ENCODE measurements at regions not wholly inside any gene's neighbourhood (a gene's known extent, or its start where the extent isn't known, plus 50 kb on each side); places are given as distances from the start of the nearest gene placed in this dataset.

GRCh38 chr16:86018941-86019340 lies 120.0 kb downstream of the IRF8 start:
- DNase-seq, result no peak

DNA sequence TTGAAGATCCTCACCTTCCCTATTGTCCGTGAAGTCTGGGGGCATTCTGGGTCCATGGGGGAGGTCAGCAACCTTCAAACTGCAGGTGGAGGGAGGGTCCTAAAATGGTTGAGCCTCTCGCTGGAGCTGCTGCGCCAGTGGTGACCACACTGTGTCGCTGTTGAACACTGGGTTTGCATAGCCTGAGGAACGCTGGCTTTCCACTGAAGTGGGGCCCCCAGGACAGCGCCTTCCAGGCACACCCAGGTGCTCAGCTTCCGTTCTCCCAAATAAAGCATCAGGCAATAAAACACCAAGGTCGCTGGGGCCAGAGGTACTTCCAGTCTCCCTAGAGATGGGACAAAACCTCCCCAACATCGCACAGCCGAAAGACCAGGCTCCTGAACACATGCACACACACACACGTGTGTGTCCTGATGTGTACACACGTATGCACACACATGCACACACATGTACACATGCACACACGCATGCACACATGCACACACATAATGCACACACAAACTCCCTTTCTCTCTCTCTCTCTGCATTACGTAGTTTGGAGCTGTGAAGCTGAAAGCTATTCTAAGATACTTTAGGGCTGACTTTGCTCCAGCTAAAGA lies 120.6 kb downstream of the IRF8 start:
- no peak for DNase-seq

DNA sequence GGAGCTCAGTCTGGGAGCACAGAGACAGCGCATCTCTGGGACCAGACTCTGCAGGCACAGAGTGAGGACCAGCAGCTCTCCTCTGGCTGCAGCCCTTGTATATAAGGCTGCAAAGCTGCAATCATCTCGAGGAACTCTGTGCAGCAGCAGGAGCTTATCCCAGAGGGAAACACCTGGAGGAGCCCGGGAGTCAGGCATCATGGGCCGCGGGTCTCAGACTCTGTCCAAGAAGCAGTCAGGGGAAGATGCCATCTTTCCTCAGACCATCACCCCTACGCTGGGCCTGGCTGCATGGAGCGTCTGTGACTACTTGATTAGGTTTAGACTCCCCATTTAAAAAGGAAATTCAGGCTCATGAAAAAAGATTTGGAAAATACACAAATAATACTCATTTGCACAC lies 122.0 kb downstream of the IRF8 start:
- DNase-seq, result no peak

DNA sequence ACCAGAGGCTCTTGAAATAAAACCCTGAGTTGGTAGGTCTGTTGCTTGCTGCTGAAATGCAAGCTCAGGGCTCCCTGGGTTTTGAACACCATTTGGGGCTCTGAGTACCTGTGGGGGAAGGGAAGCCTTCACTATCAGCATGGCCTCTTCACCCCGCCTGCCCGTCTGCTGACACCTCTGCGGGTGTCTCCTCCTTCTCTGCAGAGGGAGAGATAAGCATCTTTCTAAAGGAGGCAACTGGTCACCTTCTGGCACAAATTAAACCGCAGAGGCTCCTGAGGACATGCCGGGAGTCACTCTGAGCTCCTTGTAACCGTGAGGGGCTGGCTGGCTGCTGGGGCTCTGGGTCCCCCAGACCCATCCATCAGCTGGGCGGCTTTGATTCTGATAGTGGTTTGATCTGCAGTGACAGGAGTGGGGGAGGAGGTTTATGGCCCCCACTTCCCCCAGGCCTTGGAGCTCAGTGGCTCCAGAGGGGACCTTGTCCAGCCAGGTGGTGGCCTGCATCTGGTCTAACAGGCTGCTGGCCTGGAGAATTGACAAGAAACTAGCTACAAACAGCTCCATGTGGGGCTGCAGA lies 123.5 kb downstream of the IRF8 start:
- DNase-seq, result no peak

- no peak for DNase-seq
Observed at GRCh38 chr16:86024210-86024609, 125.2 kb downstream of the IRF8 start.

- no peak for DNase-seq
Observed at GRCh38 chr16:86025706-86026105, 126.7 kb downstream of the IRF8 start.

GRCh38 chr16:86026171-86026910 lies 127.4 kb downstream of the IRF8 start:
- no peak for DNase-seq

- no peak for DNase-seq
Observed at GRCh38 chr16:86026916-86027315, 128.0 kb downstream of the IRF8 start.

- no peak for DNase-seq
Observed at GRCh38 chr16:86027373-86028126, 128.6 kb downstream of the IRF8 start.

DNA sequence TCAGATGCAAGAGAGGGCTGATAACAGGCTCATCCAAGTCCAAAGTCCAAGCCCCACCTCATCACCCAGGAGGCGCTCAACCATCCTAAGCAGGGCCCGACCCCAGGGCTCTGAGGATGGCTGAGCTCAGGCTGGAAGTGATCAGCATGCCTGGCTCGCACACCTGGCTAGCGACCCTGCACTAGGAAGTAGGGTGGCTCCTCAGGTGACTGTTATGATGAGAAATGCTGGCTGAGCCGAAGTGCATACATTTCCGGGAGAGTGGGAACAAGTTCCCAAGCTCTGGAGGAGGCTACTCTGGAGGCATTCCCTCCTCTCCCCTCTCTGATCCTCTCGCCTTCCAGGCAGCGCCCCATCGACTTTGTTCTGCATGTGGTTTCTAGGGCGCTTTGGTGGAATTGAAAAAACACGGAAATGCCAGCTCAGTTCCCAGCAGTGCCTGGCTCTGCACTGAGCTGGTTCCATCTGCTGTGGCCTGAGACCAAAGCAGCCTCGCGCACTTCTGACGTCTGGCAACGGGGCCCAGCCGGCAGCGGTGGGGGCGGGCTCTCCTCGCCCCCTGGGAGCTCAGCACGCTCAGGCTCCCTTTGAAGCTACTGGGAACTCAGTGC lies 130.3 kb downstream of the IRF8 start:
- no peak for DNase-seq

- no peak for DNase-seq
Observed at GRCh38 chr16:86030116-86030515, 131.2 kb downstream of the IRF8 start.

DNA sequence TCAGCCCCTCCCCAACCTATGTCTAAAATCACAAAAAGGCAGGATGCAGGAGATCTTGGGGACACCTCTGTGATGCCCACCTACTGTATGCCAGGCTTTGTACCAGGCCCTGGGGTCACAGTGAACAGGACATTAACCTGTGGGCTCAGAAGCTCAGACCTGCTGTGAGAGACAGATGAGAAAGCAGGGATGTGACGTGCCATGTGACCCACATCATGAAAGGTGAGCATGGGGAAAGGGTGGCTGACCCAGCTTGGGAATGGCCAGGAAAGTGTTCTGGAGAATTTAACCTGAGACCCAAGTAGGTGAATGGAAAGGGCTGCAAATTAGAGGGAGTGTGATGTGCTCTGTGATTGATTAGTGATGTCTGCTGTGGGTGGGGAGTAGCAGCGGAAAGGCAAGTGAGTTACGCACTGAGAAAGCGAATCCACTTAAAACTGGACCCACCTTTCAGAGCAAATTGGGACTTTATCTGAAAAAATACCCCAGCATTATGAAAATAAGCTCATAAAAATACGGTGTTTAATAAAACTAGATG lies 132.2 kb downstream of the IRF8 start:
- no peak for DNase-seq

GRCh38 chr16:86033016-86033474 lies 134.1 kb downstream of the IRF8 start:
- DNase-seq, result no peak

GRCh38 chr16:86033971-86034370 lies 135.0 kb downstream of the IRF8 start:
- DNase-seq, result no peak

DNA sequence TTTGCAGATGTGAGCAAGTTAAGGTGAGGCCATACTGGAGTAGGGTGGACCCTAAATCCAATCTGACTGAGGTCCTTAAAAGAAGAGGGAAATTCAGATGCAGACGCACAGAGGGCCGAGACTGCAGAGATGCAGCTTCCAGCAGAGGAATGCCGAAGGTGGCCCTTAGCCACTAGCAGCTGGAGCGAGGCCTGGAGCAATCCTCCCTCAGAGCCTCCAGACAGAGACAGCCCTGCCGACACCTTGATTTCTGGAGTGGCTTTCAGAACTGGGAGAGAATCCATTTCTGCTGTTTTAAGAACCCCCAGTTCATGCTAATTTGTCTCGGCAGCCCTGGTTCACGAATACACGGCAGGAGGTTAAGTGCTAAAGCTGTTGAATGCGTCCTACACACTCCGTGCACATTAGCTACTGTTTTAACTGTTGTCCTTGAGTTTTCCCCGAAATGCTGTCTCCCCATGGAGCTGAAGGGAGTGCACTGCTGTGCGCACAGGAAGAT lies 135.5 kb downstream of the IRF8 start:
- no peak for DNase-seq

DNA sequence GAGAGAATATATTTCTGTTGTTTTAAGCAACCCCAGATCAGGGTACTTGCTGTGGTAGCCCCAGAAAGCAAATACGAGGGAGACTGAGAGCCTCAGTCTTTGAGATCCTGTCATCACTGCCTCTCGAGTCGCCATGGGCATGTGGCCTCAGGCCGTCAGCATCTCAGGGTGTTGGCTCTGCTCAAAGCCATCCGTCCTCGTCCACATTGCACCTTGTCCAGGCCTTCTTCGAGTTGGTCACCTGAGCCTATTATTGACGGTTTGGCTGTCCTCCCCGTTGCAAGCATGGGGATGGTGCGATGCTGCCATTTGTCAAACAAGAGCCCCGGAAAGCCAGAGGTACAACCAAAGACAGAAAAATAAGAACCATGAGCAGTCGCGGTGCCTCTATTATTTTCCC lies 136.9 kb downstream of the IRF8 start:
- no peak for DNase-seq

DNA sequence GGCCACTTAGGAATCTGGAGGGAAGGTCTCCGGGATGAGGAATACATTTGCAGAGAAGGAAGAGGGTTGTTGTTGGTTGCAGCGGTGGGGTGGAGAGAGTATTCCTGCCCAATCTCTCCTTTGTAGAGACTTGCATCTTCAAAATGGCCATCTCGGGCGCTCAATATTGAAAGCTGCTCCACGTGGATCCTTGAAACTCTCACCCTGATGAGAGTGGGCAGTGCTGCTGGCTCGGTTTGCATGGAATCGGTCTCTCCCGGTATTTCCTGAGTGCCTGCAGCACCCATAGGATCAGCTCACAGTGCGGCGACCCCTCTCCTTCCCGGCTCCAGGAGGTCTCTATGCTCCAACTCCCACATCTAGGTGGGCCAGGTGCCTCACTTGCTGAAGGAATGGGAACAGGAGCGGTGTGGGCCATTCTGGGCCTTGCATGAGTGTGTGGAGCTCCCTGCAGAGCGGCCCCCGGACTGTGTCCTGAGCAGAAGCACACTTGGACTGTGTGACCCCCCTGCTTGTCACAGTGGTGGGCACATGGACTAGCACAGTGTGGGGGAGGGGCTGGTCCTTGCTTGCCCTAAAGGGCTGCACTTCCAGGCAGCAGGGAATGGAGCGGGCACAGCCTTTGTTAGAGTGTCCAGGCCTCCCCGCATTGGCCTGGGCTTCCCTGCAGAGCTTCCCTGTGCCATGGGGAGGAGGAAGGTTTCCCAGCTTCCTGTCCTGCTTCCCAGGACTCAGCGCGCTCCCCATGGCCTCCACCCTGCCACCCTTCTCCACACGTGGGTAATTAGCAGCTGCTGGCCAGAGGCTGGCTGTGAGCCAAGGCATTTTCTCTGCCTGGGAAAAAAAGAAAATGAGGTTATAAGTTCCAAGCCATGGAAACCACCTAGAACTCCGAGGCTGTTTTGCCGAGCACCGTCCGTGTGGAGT lies 139.3 kb downstream of the IRF8 start:
- no peak for DNase-seq

DNA sequence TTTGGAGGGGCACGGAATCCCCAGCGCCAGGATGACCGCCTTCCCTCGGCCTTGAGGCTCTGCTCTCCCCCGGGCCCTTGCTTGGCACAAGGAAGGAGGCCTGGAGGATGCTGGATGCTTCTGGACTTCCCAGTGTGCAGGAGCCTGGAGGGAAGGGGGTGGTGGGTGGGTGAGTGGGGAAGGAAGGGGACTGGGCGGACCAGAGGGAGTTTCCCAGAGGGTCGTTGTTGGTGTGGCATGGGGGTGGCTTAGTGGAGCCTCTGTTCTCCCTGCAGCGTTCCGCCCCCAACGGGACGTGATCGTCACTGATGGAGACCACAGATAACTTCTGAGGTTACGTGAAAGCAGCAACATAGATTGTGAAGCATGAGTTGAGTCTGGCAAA lies 140.0 kb downstream of the IRF8 start:
- DNase-seq, result no peak

DNA sequence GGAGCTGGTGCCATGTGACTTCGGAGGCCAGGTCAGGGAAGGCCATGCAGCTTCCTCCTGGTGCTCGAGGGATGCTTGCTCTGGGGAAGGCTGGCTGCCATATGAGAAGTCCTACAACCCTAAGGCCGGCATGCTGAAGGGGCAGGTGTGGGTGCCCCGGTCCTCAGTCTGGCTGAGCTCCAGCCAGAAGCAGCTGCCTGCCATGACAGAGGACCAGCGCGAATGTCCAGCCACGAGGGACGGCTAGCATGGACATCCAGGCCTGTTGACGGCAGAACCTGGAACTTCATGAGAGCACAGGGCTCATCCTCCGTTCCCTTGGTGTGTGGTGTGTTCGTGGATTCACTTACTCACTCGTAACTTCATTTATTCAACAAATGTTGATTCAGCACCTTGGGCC lies 140.6 kb downstream of the IRF8 start:
- no peak for DNase-seq

- no peak for DNase-seq
Observed at GRCh38 chr16:86040496-86040895, 141.5 kb downstream of the IRF8 start.

DNA sequence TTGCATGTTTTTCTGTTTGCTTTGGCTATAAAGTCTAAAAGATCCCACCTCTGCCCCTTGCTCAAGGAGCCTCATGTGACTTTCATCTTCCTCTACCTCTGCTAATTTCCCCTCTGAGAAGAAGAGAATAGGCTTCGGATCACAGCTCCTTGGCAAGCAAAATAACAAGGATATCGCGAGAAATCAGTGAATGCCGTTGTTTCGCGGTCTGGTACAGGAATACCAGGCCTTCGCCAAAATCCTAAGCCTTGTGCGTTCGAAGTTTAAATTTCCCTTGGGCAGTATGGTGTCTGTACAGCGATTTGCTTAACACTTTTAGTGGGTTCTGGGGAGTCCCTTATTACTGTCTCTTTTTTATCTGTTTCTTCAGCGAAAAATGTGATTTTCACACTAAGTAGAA lies 142.3 kb downstream of the IRF8 start:
- DNase-seq, result no peak

GRCh38 chr16:86041807-86042206 lies 142.8 kb downstream of the IRF8 start:
- DNase-seq, result no peak
